Lung (tissue), 11 donors: ENCODE measurements at regions not wholly inside any gene's neighbourhood (a gene's known extent, or its start where the extent isn't known, plus 50 kb on each side); places are given as distances from the start of the nearest gene placed in this dataset.

Source experiments
- ATAC-seq: fragments of 200-7000 bp; cut with Tn5 transposase; one replicate; pipeline ENCODE4 v1.9.1; 2020; ENCODE audit warnings: moderate number of reproducible peaks; ENCODE audit not compliant: insufficient read depth, low FRiP score
- DNase-seq, 3 donors: peaks; one replicate each; pipeline ENCODE4 v3.0.0-alpha.2; 2013 to 2017
- H3K27ac ChIP-seq, 2 donors: one replicate each; pipeline ENCODE4 v1.5.1; 2013; ENCODE audit warnings: mild to moderate bottlenecking in 2 of 2, moderate library complexity in 2 of 2, control low read depth in 1 of 2, inconsistent platforms in 1 of 2, low read depth in 1 of 2, low read length in 1 of 2
- H3K27me3 ChIP-seq, 3 donors: one replicate each; pipeline ENCODE4 v1.5.1; 2013; ENCODE audit warnings: low read length in 2 of 3; ENCODE audit not compliant: control insufficient read depth in 3 of 3, insufficient read depth in 3 of 3
- H3K36me3 ChIP-seq, 4 donors: one replicate each; pipeline ENCODE4 v1.5.1; 2013; ENCODE audit warnings: low read length in 4 of 4, mild to moderate bottlenecking in 1 of 4, moderate library complexity in 1 of 4; ENCODE audit not compliant: control insufficient read depth in 4 of 4, insufficient read depth in 4 of 4
- H3K4me1 ChIP-seq, 5 donors: one replicate each; pipeline ENCODE4 v1.5.1; 2013; ENCODE audit warnings: low read length in 5 of 5, mild to moderate bottlenecking in 2 of 5, moderate library complexity in 1 of 5; ENCODE audit not compliant: control insufficient read depth in 5 of 5, insufficient read depth in 5 of 5
- H3K4me3 ChIP-seq: one replicate; pipeline ENCODE4 v1.5.1; 2013; ENCODE audit warnings: mild to moderate bottlenecking, control low read depth, moderate library complexity
- H3K9ac ChIP-seq, 2 donors: one replicate each; pipeline ENCODE4 v1.5.1; 2013; ENCODE audit warnings: low read length in 2 of 2, control low read depth in 1 of 2; ENCODE audit not compliant: insufficient read depth in 1 of 2
- H3K9me3 ChIP-seq, 4 donors: one replicate each; pipeline ENCODE4 v1.5.1; 2013; ENCODE audit warnings: low read length in 3 of 4, mild to moderate bottlenecking in 1 of 4, moderate library complexity in 1 of 4; ENCODE audit not compliant: control insufficient read depth in 4 of 4, insufficient read depth in 3 of 4
- WGBS, 2 donors: extraction: QIAGEN DNeasy Blood & Tissue Kit; methylation state at CpG; one replicate each; pipeline ENCODE4 v1.1.7; 2013; 5-methylcytosine and 5-hydroxymethylcytosine counted together
- TF ChIP-seq, protein P1 (sequence below): IDR thresholded peaks from 2 replicates; pipeline ENCODE4 v1.5.1; 2012; ENCODE audit warnings: mild to moderate bottlenecking; ENCODE audit errors: control extremely low read depth, extremely low read depth
- donor health status: control.
- donor health status: control.
- donor health status: Bipolar disorder and iron deficiency.
- donor health status: healthy.
- donor health status: DM: yes; HTN: yes; CAD: no.

DNA sequence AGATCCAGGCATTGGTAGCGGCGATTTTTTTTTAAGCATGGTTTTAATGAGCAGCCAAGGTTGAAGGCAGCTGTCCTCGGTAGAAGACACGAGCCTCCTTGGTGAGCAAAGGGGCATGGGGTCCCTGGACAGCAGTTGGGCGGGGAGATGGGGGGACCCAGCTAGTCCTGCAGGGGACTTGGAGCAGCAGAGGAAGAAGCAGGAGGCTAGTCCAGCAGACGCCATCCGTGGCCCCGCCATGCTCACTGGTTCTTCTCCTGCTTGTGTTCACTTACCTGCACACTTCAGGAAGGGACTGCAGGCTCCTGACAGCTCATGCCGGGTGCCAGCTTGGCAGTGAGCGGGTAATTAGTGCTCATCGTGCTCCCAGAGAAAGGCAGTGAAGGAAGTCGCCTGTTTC lies 130.2 kb upstream of the CDH5 start:
- Histone ChIP-seq H3K27me3 (no peaks in the 10 kb centered on the region), H3K9me3 (peaks cover 0 to 6% (median 5%) of the 10 kb centered on the region in 4 donors), H3K36me3 (no peaks in the 10 kb centered on the region), H3K4me3 (no peak overlapping the region), H3K4me1 (peaks cover 0 to 17% (median 0%) of the 10 kb centered on the region in 5 donors), H3K9ac (no peak overlapping the region), H3K27ac (no peak overlapping the region)
- ATAC-seq (no peak), DNase-seq (no peak)
- 92% methylated on average over 12 of the region's 12 CpGs for WGBS, 2 donors
- TF ChIP-seq, protein P1, sequence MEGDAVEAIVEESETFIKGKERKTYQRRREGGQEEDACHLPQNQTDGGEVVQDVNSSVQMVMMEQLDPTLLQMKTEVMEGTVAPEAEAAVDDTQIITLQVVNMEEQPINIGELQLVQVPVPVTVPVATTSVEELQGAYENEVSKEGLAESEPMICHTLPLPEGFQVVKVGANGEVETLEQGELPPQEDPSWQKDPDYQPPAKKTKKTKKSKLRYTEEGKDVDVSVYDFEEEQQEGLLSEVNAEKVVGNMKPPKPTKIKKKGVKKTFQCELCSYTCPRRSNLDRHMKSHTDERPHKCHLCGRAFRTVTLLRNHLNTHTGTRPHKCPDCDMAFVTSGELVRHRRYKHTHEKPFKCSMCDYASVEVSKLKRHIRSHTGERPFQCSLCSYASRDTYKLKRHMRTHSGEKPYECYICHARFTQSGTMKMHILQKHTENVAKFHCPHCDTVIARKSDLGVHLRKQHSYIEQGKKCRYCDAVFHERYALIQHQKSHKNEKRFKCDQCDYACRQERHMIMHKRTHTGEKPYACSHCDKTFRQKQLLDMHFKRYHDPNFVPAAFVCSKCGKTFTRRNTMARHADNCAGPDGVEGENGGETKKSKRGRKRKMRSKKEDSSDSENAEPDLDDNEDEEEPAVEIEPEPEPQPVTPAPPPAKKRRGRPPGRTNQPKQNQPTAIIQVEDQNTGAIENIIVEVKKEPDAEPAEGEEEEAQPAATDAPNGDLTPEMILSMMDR, result no peak

DNA sequence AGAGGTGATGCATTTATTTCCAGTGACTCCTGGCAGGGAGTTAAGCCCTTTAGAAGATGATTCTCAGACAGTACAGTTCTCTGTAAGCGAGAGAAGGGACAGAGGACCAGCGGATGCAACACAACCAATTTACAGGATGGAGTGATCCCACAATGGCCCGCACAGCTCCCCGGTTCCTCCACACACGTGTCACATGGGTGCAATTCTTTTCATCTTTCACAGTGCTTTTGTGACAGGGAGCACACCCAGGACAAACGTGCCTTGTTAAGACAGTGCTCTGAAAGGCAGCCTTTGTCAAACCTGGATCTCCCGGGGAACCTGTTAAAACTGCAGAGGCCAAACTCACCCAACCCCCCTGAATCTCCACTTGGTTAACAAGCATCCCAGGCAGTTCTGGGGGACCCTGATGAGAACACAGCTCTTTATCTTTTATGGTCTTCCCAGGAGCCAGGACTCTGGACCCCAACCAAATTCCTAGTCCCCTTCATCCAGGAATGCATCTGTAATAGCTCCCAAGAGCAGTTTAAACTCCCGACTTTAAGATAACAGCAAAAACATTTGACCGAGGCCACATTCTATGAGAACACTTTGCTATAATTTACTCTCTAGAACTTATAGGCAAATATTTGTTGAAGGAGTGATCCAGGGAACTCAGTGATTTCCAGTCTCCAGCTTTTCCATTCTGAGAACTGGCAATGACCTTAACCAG lies 134.9 kb upstream of the CDH5 start:
- H3K36me3 ChIP-seq, result no peaks in the 10 kb centered on the region
- H3K27me3 ChIP-seq, result no peaks in the 10 kb centered on the region
- peaks cover 0 to 38% (median 10%) of the 10 kb centered on the region in 5 donors for H3K4me1 ChIP-seq
- no peak overlapping the region for H3K4me3 ChIP-seq
- TF ChIP-seq, protein P1, result no peak
- WGBS, 2 donors, result 73 to 88% methylated on average over 9 of the region's 9 CpGs
- H3K9me3 ChIP-seq, result no peaks in the 10 kb centered on the region
- DNase-seq, result peak in 1 of 3 donors; percentile 48
- no peak for ATAC-seq
- no peak overlapping the region for H3K9ac ChIP-seq
- no peak overlapping the region for H3K27ac ChIP-seq

DNA sequence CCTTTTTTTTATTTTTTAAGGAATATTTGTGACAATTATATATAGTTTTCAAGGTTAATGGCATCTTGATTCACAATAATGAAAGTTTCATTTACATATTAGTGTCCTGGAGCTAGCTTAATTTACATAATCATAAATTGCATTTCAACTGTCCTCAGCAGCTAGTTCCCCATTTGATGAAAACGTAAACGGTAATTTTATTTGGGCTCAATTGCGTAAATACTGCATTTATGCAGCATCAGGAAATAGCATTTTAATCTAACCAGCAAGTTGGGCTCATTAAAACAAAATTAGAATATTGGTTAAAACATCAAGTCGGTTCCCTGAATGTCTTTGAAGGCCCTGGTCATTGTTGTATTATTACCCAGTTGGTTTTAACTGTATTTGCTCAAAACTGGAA lies 136.8 kb upstream of the CDH5 start:
- ATAC-seq (no peak), DNase-seq (peak in 2 of 3 donors; percentile 35 to 65)
- Histone ChIP-seq H3K9ac (no peak overlapping the region), H3K4me3 (no peak overlapping the region), H3K27me3 (no peaks in the 10 kb centered on the region), H3K4me1 (peaks cover 0 to 38% (median 10%) of the 10 kb centered on the region in 5 donors), H3K36me3 (no peaks in the 10 kb centered on the region), H3K27ac (no peak overlapping the region), H3K9me3 (no peaks in the 10 kb centered on the region)
- WGBS, 2 donors, result 41 to 72% methylated on average over 4 of the region's 4 CpGs
- TF ChIP-seq, protein P1, result no peak
